ENCODE measurements at regions not wholly inside any gene's neighbourhood (a gene's known extent, or its start where the extent isn't known, plus 50 kb on each side); places are given as distances from the start of the nearest gene placed in this dataset.

- Histone ChIP-seq H3K27ac (ENCODE audit: low read length) (no peak overlapping the region), H3K36me3 (ENCODE audit: insufficient read depth, low read length) (no peaks in the 10 kb centered on the region), H3K4me3 (ENCODE audit: low read depth in 1 of 2, low read length in 2 of 2) (no peak overlapping the region), H2AFZ (ENCODE audit: low read depth, low read length) (no peak overlapping the region), H3K9ac (ENCODE audit: low read depth, low read length) (no peak overlapping the region), H3K4me1 (ENCODE audit: insufficient read depth, low read length) (no peaks in the 10 kb centered on the region), H3K79me2 (ENCODE audit: insufficient read depth, low read length) (no peaks in the 10 kb centered on the region), H3K27me3 (ENCODE audit: insufficient read depth, low read length, poor library complexity) (no peaks in the 10 kb centered on the region), H3K9me3 (ENCODE audit: insufficient read depth, low read length, severe bottlenecking) (peaks cover 3% of the 10 kb centered on the region), H4K20me1 (ENCODE audit: insufficient read depth, low read length) (no peaks in the 10 kb centered on the region), H3K4me2 (ENCODE audit: insufficient read depth, low read length) (no peak overlapping the region)
- no peak for TF ChIP-seq EZH2 (IDR thresholded peaks at IDR 0.05; ENCODE audit: borderline replicate concordance, low read depth, low read length, severe bottlenecking)
- peak; percentile 40 for TF ChIP-seq CTCF (IDR thresholded peaks at IDR 0.05; ENCODE audit: borderline replicate concordance, extremely low read depth, low read length, poor library complexity, severe bottlenecking)
- 0 out of 3 replicates have a peak, but pooled peaks have one; percentile 40 for ATAC-seq (ENCODE audit: insufficient read depth, low read depth)
- no peak for DNase-seq
Observed at GRCh38 chr2:14944562-14945346, 312.2 kb downstream of the LRATD1 start.

- H3K4me2 ChIP-seq (ENCODE audit: insufficient read depth, low read length): no peak overlapping the region
Observed at GRCh38 chr2:14951569-14952285, 319.2 kb downstream of the LRATD1 start.

GRCh38 chr2:14952400-14952963, 320.0 kb downstream of the LRATD1 start:
- no peak for ATAC-seq (ENCODE audit: insufficient read depth, low read depth)
- Histone ChIP-seq H4K20me1 (ENCODE audit: insufficient read depth, low read length) (no peaks in the 10 kb centered on the region), H3K27me3 (ENCODE audit: insufficient read depth, low read length, poor library complexity) (no peaks in the 10 kb centered on the region), H3K79me2 (ENCODE audit: insufficient read depth, low read length) (no peaks in the 10 kb centered on the region), H3K4me1 (ENCODE audit: insufficient read depth, low read length) (no peaks in the 10 kb centered on the region), H3K36me3 (ENCODE audit: insufficient read depth, low read length) (no peaks in the 10 kb centered on the region), H3K4me2 (ENCODE audit: insufficient read depth, low read length) (no peak overlapping the region), H3K9me3 (ENCODE audit: insufficient read depth, low read length, severe bottlenecking) (no peaks in the 10 kb centered on the region), H2AFZ (ENCODE audit: low read depth, low read length) (no peak overlapping the region), H3K27ac (ENCODE audit: low read length) (no peak overlapping the region), H3K9ac (ENCODE audit: low read depth, low read length) (no peak overlapping the region), H3K4me3 (ENCODE audit: low read depth in 1 of 2, low read length in 2 of 2) (no peak overlapping the region)
- no peak for TF ChIP-seq EZH2 (IDR thresholded peaks at IDR 0.05; ENCODE audit: borderline replicate concordance, low read depth, low read length, severe bottlenecking)
- TF ChIP-seq CTCF (IDR thresholded peaks at IDR 0.05; ENCODE audit: borderline replicate concordance, extremely low read depth, low read length, poor library complexity, severe bottlenecking): no peak
- no peak for DNase-seq

More at GRCh38 chr2:14951569-14952285, 319.2 kb downstream of the LRATD1 start:
- Histone ChIP-seq H3K9me3 (ENCODE audit: insufficient read depth, low read length, severe bottlenecking) (no peaks in the 10 kb centered on the region), H3K27ac (ENCODE audit: low read length) (no peak overlapping the region), H3K9ac (ENCODE audit: low read depth, low read length) (no peak overlapping the region), H4K20me1 (ENCODE audit: insufficient read depth, low read length) (no peaks in the 10 kb centered on the region), H3K79me2 (ENCODE audit: insufficient read depth, low read length) (no peaks in the 10 kb centered on the region), H3K27me3 (ENCODE audit: insufficient read depth, low read length, poor library complexity) (no peaks in the 10 kb centered on the region), H3K4me3 (ENCODE audit: low read depth in 1 of 2, low read length in 2 of 2) (no peak overlapping the region), H3K4me1 (ENCODE audit: insufficient read depth, low read length) (no peaks in the 10 kb centered on the region), H2AFZ (ENCODE audit: low read depth, low read length) (no peak overlapping the region), H3K36me3 (ENCODE audit: insufficient read depth, low read length) (no peaks in the 10 kb centered on the region)
- DNase-seq: no peak
- TF ChIP-seq EZH2 (IDR thresholded peaks at IDR 0.05; ENCODE audit: borderline replicate concordance, low read depth, low read length, severe bottlenecking) (no peak), CTCF (IDR thresholded peaks at IDR 0.05; ENCODE audit: borderline replicate concordance, extremely low read depth, low read length, poor library complexity, severe bottlenecking) (no peak)
- no peak for ATAC-seq (ENCODE audit: insufficient read depth, low read depth)
